HEK293 (cell line): ENCODE measurements at regions not wholly inside any gene's neighbourhood (a gene's known extent, or its start where the extent isn't known, plus 50 kb on each side); places are given as distances from the start of the nearest gene placed in this dataset.
"Not testable (repeated sequence)": the region's sequence is repeated elsewhere in the genome, so short reads cannot be mapped to it uniquely, and the experiment has no call there.

Experiments used
- CTCF ChIP-seq: fragments of 450-650 bp; formaldehyde crosslinking; IDR thresholded peaks from 2 replicates; pipeline ENCODE4 v1.5.1; 2016; ENCODE audit warnings: missing biosample characterization, missing genetic modification characterization
- PBX3 ChIP-seq: sonication (generic); formaldehyde crosslinking; IDR thresholded peaks from 2 replicates; pipeline ENCODE4 v1.8.1; 2022; ENCODE audit warnings: mild to moderate bottlenecking, moderate library complexity, missing genetic modification reagents
- RBAK ChIP-seq: fragments of 450-650 bp; formaldehyde crosslinking; IDR thresholded peaks from 2 replicates; pipeline ENCODE4 v1.5.1; 2016; ENCODE audit warnings: missing biosample characterization, missing genetic modification characterization
- SCRT2 ChIP-seq: fragments of 450-650 bp; formaldehyde crosslinking; IDR thresholded peaks from 2 replicates; pipeline ENCODE4 v1.5.1; 2016; ENCODE audit warnings: missing biosample characterization, missing genetic modification characterization
- ZFP69B ChIP-seq: fragments of 450-650 bp; formaldehyde crosslinking; IDR thresholded peaks from 2 replicates; pipeline ENCODE4 v1.5.1; 2016; ENCODE audit warnings: missing biosample characterization, missing genetic modification characterization
- ZNF18 ChIP-seq: fragments of 450-650 bp; formaldehyde crosslinking; IDR thresholded peaks from 2 replicates; pipeline ENCODE4 v1.5.1; 2016; ENCODE audit warnings: missing biosample characterization, missing genetic modification characterization
- ZNF24 ChIP-seq: fragments of 450-650 bp; formaldehyde crosslinking; IDR thresholded peaks from 2 replicates; pipeline ENCODE4 v1.5.1; 2016; ENCODE audit warnings: missing biosample characterization, missing genetic modification characterization
- ZNF266 ChIP-seq: fragments of 450-650 bp; formaldehyde crosslinking; IDR thresholded peaks from 2 replicates; pipeline ENCODE4 v1.5.1; 2016; ENCODE audit warnings: missing biosample characterization, missing genetic modification characterization, low read depth
- ZNF324 ChIP-seq: fragments of 450-650 bp; formaldehyde crosslinking; IDR thresholded peaks from 2 replicates; pipeline ENCODE4 v1.5.1; 2016; ENCODE audit warnings: missing biosample characterization, missing genetic modification characterization
- ZNF423 ChIP-seq: fragments of 450-650 bp; formaldehyde crosslinking; IDR thresholded peaks from 2 replicates; pipeline ENCODE4 v1.5.1; 2016; ENCODE audit warnings: missing biosample characterization, missing genetic modification characterization
- ZNF510 ChIP-seq: fragments of 450-650 bp; formaldehyde crosslinking; IDR thresholded peaks from 2 replicates; pipeline ENCODE4 v1.5.1; 2018; ENCODE audit warnings: mild to moderate bottlenecking, missing genetic modification characterization, missing biosample characterization; ENCODE audit not compliant: insufficient replicate concordance
- ZNF660 ChIP-seq: fragments of 450-650 bp; IDR thresholded peaks from 2 replicates; pipeline ENCODE4 v1.5.1; 2018; ENCODE audit warnings: missing biosample characterization, mild to moderate bottlenecking, missing genetic modification characterization
- ZSCAN5A ChIP-seq: fragments of 450-650 bp; formaldehyde crosslinking; IDR thresholded peaks from 2 replicates; pipeline ENCODE4 v1.5.1; 2016; ENCODE audit warnings: missing biosample characterization, missing genetic modification characterization

GRCh38 chr4:49155270-49155669, 169.2 kb downstream of the CWH43 start:
- TF ChIP-seq ZNF266 (tag by site-specific recombination); ZNF660; ZNF24 (tag by site-specific recombination); ZNF18 (tag by site-specific recombination); RBAK (tag by site-specific recombination); ZFP69B; ZNF423; CTCF (tag by site-specific recombination); SCRT2 (tag by site-specific recombination); ZSCAN5A (tag by site-specific recombination); PBX3 (CRISPR knock-in tag); ZNF324; ZNF510 (tag by site-specific recombination): not testable (repeated sequence)
